NCI-H146 (cell line): ENCODE measurements at regions not wholly inside any gene's neighbourhood (a gene's known extent, or its start where the extent isn't known, plus 50 kb on each side); places are given as distances from the start of the nearest gene placed in this dataset.
"Not testable (repeated sequence)": the region's sequence is repeated elsewhere in the genome, so short reads cannot be mapped to it uniquely, and the experiment has no call there.

Experiments
- DNase-seq: peaks from one replicate; lab custom pipeline; 2025; lab: John Stamatoyannopoulos, UW

- DNase-seq: not testable (repeated sequence)
Observed at GRCh38 chr6:84821314-84821713, 56.9 kb upstream of the TBX18 start.

GRCh38 chr6:84816741-84817140, 52.3 kb upstream of the TBX18 start:
- DNase-seq: no peak

GRCh38 chr6:84815896-84816735, 51.7 kb upstream of the TBX18 start:
- DNase-seq: no peak
